NOMO-1 (cell line): ENCODE measurements at regions not wholly inside any gene's neighbourhood (a gene's known extent, or its start where the extent isn't known, plus 50 kb on each side); places are given as distances from the start of the nearest gene placed in this dataset.

Source experiments
- DNase-seq, 2 experiments: peaks; one replicate each; lab custom pipeline; 2025; ENCODE audit not compliant: unreplicated experiment in 2 of 2; lab: John Stamatoyannopoulos, UW

- no peak for DNase-seq
These were observed 448.3 kb upstream of the NMUR2 start for GRCh38 chr5:152853361-152853760.

- DNase-seq: no peak
These were observed 450.4 kb upstream of the NMUR2 start for GRCh38 chr5:152855441-152855840.

GRCh38 chr5:152861231-152861630, 456.2 kb upstream of the NMUR2 start:
- no peak for DNase-seq

- no peak for DNase-seq
These were observed 459.4 kb upstream of the NMUR2 start for GRCh38 chr5:152864447-152864846.

GRCh38 chr5:152864991-152865390, 459.9 kb upstream of the NMUR2 start:
- no peak for DNase-seq

- DNase-seq: no peak
These were observed 464.9 kb upstream of the NMUR2 start for GRCh38 chr5:152869971-152870370.

GRCh38 chr5:152882621-152883020, 477.5 kb upstream of the NMUR2 start:
- no peak for DNase-seq

GRCh38 chr5:152883066-152883775, 478.1 kb upstream of the NMUR2 start:
- no peak for DNase-seq

GRCh38 chr5:152884006-152884405, 478.9 kb upstream of the NMUR2 start:
- DNase-seq: no peak

- DNase-seq: no peak
These were observed 495.3 kb upstream of the NMUR2 start for GRCh38 chr5:152900332-152900731.

GRCh38 chr5:152901754-152902153, 496.7 kb upstream of the NMUR2 start:
- no peak for DNase-seq

GRCh38 chr5:152905286-152905685, 500.2 kb upstream of the NMUR2 start:
- no peak for DNase-seq

- no peak for DNase-seq
These were observed 502.6 kb upstream of the NMUR2 start for GRCh38 chr5:152907488-152908245.

GRCh38 chr5:152912924-152913323, 507.8 kb upstream of the NMUR2 start:
- DNase-seq: no peak

- no peak for DNase-seq
These were observed 527.5 kb upstream of the NMUR2 start for GRCh38 chr5:152932621-152933020.

GRCh38 chr5:152933056-152933455, 528.0 kb upstream of the NMUR2 start:
- no peak for DNase-seq

- DNase-seq: no peak
These were observed 533.6 kb upstream of the NMUR2 start for GRCh38 chr5:152938630-152939029.

GRCh38 chr5:152942633-152943336, 537.7 kb upstream of the NMUR2 start:
- no peak for DNase-seq

GRCh38 chr5:152953788-152954483, 536.5 kb upstream of the GRIA1 start:
- no peak for DNase-seq

GRCh38 chr5:152956943-152957613, 533.4 kb upstream of the GRIA1 start:
- DNase-seq: no peak
